ENCODE measurements at regions not wholly inside any gene's neighbourhood (a gene's known extent, or its start where the extent isn't known, plus 50 kb on each side); places are given as distances from the start of the nearest gene placed in this dataset.

- 25 to 33% methylated on average over 8 of the region's 8 CpGs for WGBS, 2 donors
- intact Hi-C loops (cut with DNase I; ENCODE audit: low total_unique reads) = no loop called here
- H3K4me3 ChIP-seq (ENCODE audit: low read depth, poor library complexity, severe bottlenecking) = no peak overlapping the region
- TF ChIP-seq CTCF (IDR thresholded peaks at IDR 0.05) (no peak), POLR2A (IDR thresholded peaks at IDR 0.05) (no peak)
- DNase-seq (ENCODE audit: low spot score in 2 of 2) = no peak
These were observed 221.2 kb upstream of the FLRT2 start for GRCh38 chr14:85308531-85309300.

GRCh38 chr14:85310491-85311272 is 219.3 kb upstream of the FLRT2 start:
- 89 to 91% methylated on average over 8 of the region's 8 CpGs for WGBS, 2 donors
- no peak for DNase-seq (ENCODE audit: low spot score in 2 of 2)
- no peak overlapping the region for H3K4me3 ChIP-seq (ENCODE audit: low read depth, poor library complexity, severe bottlenecking)
- intact Hi-C loops (cut with DNase I; ENCODE audit: low total_unique reads) = no loop called here
- TF ChIP-seq POLR2A (IDR thresholded peaks at IDR 0.05) = no peak
- TF ChIP-seq CTCF (IDR thresholded peaks at IDR 0.05) = no peak

- DNase-seq (ENCODE audit: low spot score in 2 of 2) = no peak
- TF ChIP-seq CTCF (IDR thresholded peaks at IDR 0.05) (no peak), POLR2A (IDR thresholded peaks at IDR 0.05) (no peak)
- intact Hi-C loops (cut with DNase I; ENCODE audit: low total_unique reads) = no loop called here
- WGBS, 2 donors = 91 to 92% methylated on average over 2 of the region's 2 CpGs
- H3K4me3 ChIP-seq (ENCODE audit: low read depth, poor library complexity, severe bottlenecking) = no peak overlapping the region
These were observed 216.3 kb upstream of the FLRT2 start for GRCh38 chr14:85313560-85314207.

- TF ChIP-seq POLR2A (IDR thresholded peaks at IDR 0.05) (no peak), CTCF (IDR thresholded peaks at IDR 0.05) (no peak)
- DNase-seq (ENCODE audit: low spot score in 2 of 2) = no peak
- intact Hi-C loops (cut with DNase I; ENCODE audit: low total_unique reads) = no loop called here
- H3K4me3 ChIP-seq (ENCODE audit: low read depth, poor library complexity, severe bottlenecking) = no peak overlapping the region
- WGBS, 2 donors = 57 to 64% methylated on average over 3 of the region's 3 CpGs
These were observed 214.7 kb upstream of the FLRT2 start for GRCh38 chr14:85315290-85315689.

GRCh38 chr14:85315733-85316290 is 214.1 kb upstream of the FLRT2 start:
- no peak overlapping the region for H3K4me3 ChIP-seq (ENCODE audit: low read depth, poor library complexity, severe bottlenecking)
- DNase-seq (ENCODE audit: low spot score in 2 of 2) = no peak
- 55 to 75% methylated on average over 5 of the region's 5 CpGs for WGBS, 2 donors
- intact Hi-C loops (cut with DNase I; ENCODE audit: low total_unique reads) = no loop called here
- no peak for TF ChIP-seq CTCF (IDR thresholded peaks at IDR 0.05)
- no peak for TF ChIP-seq POLR2A (IDR thresholded peaks at IDR 0.05)
